ENCODE measurements at regions not wholly inside any gene's neighbourhood (a gene's known extent, or its start where the extent isn't known, plus 50 kb on each side); places are given as distances from the start of the nearest gene placed in this dataset.
"Not testable (repeated sequence)": the region's sequence is repeated elsewhere in the genome, so short reads cannot be mapped to it uniquely, and the experiment has no call there.

DNA sequence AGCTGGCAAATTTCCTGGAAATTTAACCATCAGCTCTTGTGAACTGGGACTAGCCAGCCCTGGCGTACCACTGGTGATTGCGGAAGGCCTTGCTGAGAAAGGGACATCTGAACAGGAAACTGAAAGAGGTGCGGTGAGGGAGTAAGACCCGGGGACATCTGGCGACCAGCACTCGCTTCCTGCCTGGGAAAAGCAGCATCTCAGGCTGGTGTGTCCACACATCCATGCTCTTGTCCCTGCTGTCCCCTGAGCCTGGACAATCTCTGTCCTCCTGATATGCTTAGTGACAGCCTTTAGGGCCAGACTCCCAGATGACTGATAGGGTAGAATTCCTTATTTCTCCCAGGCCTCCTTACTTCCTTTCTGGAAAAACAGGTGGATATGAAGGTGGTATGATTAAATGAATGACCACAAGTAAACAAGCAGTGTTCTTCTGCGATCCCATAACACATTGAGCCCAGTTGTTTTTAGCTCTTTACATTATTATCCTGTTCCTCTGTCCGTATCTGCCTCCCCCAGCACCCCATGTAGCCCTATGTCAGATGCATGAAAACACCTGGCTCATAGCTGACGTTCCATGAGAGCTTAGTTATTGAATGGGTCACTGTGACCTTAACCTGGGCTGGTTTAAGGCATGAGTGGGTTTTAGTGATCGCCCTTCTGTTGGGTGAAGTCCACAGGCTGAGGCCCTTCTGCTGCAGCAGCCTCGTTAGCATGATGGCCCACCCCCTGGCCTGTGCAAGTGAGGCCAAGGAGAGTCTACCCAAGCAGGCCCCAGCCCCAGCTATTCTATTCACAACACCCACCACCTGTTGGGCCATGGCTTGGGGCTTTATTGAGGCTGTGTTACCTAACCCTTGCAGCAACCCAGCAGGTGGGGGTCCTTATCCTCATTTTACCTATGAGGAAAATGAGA lies 76.1 kb upstream of the GADD45A start:
- Histone ChIP-seq H3K27ac (no peak overlapping the region), H3K4me3 (no peak overlapping the region)
- no peak for TF ChIP-seq CTCF (IDR thresholded peaks at IDR 0.05)
- DNase-seq (ENCODE audit: low spot score) = no peak

- Histone ChIP-seq H3K27ac (no peak overlapping the region), H3K4me3 (no peak overlapping the region)
- TF ChIP-seq CTCF (IDR thresholded peaks at IDR 0.05) = no peak
- DNase-seq (ENCODE audit: low spot score) = no peak
Observed at GRCh38 chr1:67609577-67610341, 75.2 kb upstream of the GADD45A start.

- no peak for DNase-seq (ENCODE audit: low spot score)
- no peak overlapping the region for H3K4me3 ChIP-seq
- TF ChIP-seq CTCF (IDR thresholded peaks at IDR 0.05) = no peak
- H3K27ac ChIP-seq = no peak overlapping the region
Observed at GRCh38 chr1:67610450-67610849, 74.6 kb upstream of the GADD45A start.

DNA sequence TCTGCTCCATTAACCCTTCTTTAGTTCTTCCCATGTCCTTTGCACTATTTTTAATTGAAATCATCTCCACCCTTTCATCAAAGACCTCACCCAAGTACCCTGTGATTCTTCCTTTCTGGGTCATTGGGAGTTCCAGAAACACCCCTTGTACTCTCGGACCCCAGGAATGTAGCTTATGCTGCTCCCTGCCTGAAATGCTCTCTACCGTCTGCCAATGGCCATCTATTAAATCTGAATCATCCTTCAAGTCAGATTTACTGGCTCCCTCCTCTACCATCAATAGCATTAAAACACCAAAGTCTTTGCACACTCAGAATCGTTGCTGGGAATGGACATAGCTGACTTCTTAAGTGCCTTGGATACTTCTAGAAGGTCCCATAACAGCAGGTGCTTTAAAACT lies 73.2 kb upstream of the GADD45A start:
- no peak for TF ChIP-seq CTCF (IDR thresholded peaks at IDR 0.05)
- DNase-seq (ENCODE audit: low spot score) = no peak
- Histone ChIP-seq H3K27ac (no peak overlapping the region), H3K4me3 (no peak overlapping the region)

DNA sequence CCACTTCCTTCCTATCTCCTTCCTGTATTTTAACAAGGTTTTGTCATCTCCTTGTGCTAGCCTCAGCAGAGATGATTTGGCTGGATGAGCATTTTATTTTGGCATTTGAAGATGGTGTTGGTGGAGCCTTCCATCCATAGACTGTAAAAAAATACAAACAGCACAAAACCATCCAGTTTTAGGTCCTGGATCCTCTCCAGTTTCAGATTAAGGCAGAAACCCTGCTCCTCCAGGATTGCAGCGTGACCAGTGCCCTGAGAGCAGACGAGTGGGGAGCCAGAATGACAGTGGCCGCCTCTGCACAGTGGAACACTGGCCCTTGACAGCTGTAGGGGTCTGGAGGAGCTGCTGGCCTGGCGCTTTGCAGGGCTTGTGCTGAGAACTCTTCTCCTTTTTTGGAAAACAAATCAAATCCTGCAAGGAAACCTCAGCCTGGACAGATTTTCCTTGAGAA lies 72.2 kb upstream of the GADD45A start:
- TF ChIP-seq CTCF (IDR thresholded peaks at IDR 0.05) = no peak
- peak overlapping the region; percentile 26 to 48 for H3K27ac ChIP-seq
- no peak overlapping the region for H3K4me3 ChIP-seq
- DNase-seq (ENCODE audit: low spot score) = no peak

DNA sequence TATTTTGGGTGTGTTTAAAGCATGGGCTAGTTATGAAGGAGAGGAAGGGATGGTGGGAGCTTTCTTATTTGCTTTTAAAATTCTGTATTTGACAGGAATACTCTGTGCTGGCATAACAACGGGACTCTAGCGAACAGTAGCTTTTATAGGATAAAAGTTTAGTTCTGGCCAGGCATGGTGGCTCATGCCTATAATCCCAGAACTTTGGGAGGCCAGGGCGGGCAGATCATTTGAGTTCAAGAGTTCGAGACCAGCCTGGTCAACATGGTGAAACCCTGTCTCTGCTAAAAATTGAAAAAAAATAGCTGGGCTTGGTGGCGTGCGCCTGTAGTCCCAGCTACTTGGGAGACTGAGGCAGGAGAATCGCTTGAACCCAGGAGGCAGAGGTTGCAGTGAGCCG lies 71.5 kb upstream of the GADD45A start:
- H3K4me3 ChIP-seq; DNase-seq (ENCODE audit: low spot score): not testable (repeated sequence)
- H3K27ac ChIP-seq = peak overlapping the region; percentile 26 to 48

DNA sequence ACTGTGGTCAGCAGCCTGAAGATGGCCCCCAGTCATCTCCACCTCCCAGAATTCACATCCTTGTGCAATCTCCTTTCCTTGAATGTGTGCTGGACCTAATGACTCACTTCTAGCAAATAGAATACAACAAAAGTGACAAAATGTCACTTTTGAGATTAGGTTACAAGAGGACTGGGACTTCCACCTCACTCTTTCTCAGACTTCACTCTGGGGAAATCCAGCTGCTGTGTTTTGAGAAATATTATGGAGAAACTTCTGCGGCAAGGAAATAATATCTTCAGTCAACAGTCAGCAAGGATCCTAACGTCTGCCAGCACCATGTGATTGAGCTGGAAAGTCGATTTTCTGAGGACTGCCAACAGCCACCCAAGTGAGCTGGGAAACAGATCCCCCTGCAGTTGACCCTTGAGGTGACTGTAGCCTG lies 70.5 kb upstream of the GADD45A start:
- peak overlapping the region; percentile 12 for H3K27ac ChIP-seq
- TF ChIP-seq CTCF (IDR thresholded peaks at IDR 0.05) = no peak
- no peak for DNase-seq (ENCODE audit: low spot score)
- no peak overlapping the region for H3K4me3 ChIP-seq
